H1 (cell line): ENCODE measurements at regions not wholly inside any gene's neighbourhood (a gene's known extent, or its start where the extent isn't known, plus 50 kb on each side); places are given as distances from the start of the nearest gene placed in this dataset.

Experiments
- CTCF ChIA-PET: fragments of 300-600 bp; sonication (Branson Sonifier 250); formaldehyde crosslinking; loops from one replicate; lab custom pipeline; 2021; ENCODE audit not compliant: partially characterized antibody; lab: Charles Lee
- POLR2A ChIA-PET: fragments of 300-600 bp; sonication (Branson Sonifier 250); formaldehyde crosslinking; loops from one replicate; lab custom pipeline; 2021; ENCODE audit warnings: inconsistent platforms; ENCODE audit not compliant: partially characterized antibody; lab: Charles Lee
- DNase-seq, 2 experiments: peaks; one replicate each; pipeline versions ENCODE4 v3.0.0 to v3.0.0-alpha.2; 2010 to 2022; ENCODE audit warnings: low spot score in 2 of 2, low read depth in 1 of 2, mixed read lengths in 1 of 2
- FAIRE-seq: peaks from 2 replicates; lab custom pipeline; 2011; peaks lifted over from hg19 to GRCh38; lab: Jason Lieb, UNC
- H2AFZ ChIP-seq: 2 replicates; pipeline ENCODE4 v1.8.1; 2012; ENCODE audit warnings: low read length, inconsistent platforms
- H2AK5ac ChIP-seq: 2 replicates; pipeline ENCODE4 v1.6.1; 2013; ENCODE audit warnings: low read depth, low read length
- H2BK120ac ChIP-seq: replicated peaks from 2 replicates; pipeline ENCODE3; 2013; ENCODE audit warnings: low read depth, low read length, inconsistent platforms
- H2BK12ac ChIP-seq: 2 replicates; pipeline ENCODE4 v1.6.1; 2013; ENCODE audit warnings: low read depth, low read length
- H2BK15ac ChIP-seq: 2 replicates; pipeline ENCODE4 v1.6.1; 2013; ENCODE audit warnings: low read length
- H2BK20ac ChIP-seq: 2 replicates; pipeline ENCODE4 v1.6.1; 2013; ENCODE audit warnings: low read length
- H2BK5ac ChIP-seq: 2 replicates; pipeline ENCODE4 v1.6.1; 2013; ENCODE audit warnings: low read depth, low read length
- H3K14ac ChIP-seq: 2 replicates; pipeline ENCODE4 v1.6.1; 2013; ENCODE audit warnings: inconsistent platforms; ENCODE audit not compliant: insufficient read length
- H3K18ac ChIP-seq: 2 replicates; pipeline ENCODE4 v1.6.1; 2013; ENCODE audit warnings: low read length; ENCODE audit errors: extremely low read depth
- H3K23ac ChIP-seq: 2 replicates; pipeline ENCODE4 v1.6.1; 2013; ENCODE audit warnings: inconsistent platforms; ENCODE audit not compliant: insufficient read length
- H3K23me2 ChIP-seq: 2 replicates; pipeline ENCODE4 v1.6.1; 2013; ENCODE audit warnings: low read depth, low read length
- H3K27ac ChIP-seq: 2 replicates; pipeline ENCODE4 v1.6.1; 2011; ENCODE audit warnings: low read depth, low read length, inconsistent platforms
- H3K27me3 ChIP-seq, 4 experiments: replicated peaks in 1 of 4; 1 replicate in 1 of 4; 2 replicates in 3 of 4; pipeline versions ENCODE4 v1.6.1 to v1.8.1; 2011 to 2013; ENCODE audit warnings: low read length in 3 of 4, mild to moderate bottlenecking in 3 of 4, inconsistent platforms in 2 of 4, mixed read lengths in 2 of 4, moderate library complexity in 1 of 4; ENCODE audit not compliant: control insufficient read depth in 3 of 4, insufficient read depth in 3 of 4; ENCODE audit errors: extremely low read depth in 1 of 4
- H3K36me3 ChIP-seq, 4 experiments: 2 replicates each; pipeline versions ENCODE4 v1.6.1 to v1.8.1; 2011 to 2013; ENCODE audit warnings: mild to moderate bottlenecking in 4 of 4, low read length in 3 of 4, moderate library complexity in 2 of 4, control low read depth in 1 of 4, inconsistent platforms in 1 of 4; ENCODE audit not compliant: insufficient read depth in 4 of 4, control insufficient read depth in 2 of 4
- H3K4ac ChIP-seq: replicated peaks from 2 replicates; pipeline ENCODE3; 2013; ENCODE audit warnings: low read length, low read depth, mixed read lengths, inconsistent platforms; ENCODE audit not compliant: insufficient read length
- H3K4me1 ChIP-seq, 4 experiments: replicated peaks in 1 of 4; 1 replicate in 1 of 4; 2 replicates in 3 of 4; pipeline versions ENCODE4 v1.6.1 to v1.8.1; 2011 to 2013; ENCODE audit warnings: low read length in 3 of 4, inconsistent platforms in 2 of 4, mixed read lengths in 1 of 4; ENCODE audit not compliant: insufficient read depth in 4 of 4, control insufficient read depth in 3 of 4
- H3K4me2 ChIP-seq, 2 experiments: 2 replicates each; pipeline versions ENCODE4 v1.6.1 to v1.8.1; 2011 to 2013; ENCODE audit warnings: low read depth in 2 of 2, low read length in 2 of 2, control low read depth in 1 of 2, inconsistent platforms in 1 of 2, mild to moderate bottlenecking in 1 of 2; ENCODE audit not compliant: insufficient read depth in 1 of 2
- H3K4me3 ChIP-seq, 4 experiments: fragments of 200-600, 300-600 bp in 1 of 4; sonication (generic), shearing (Covaris generic), sonication (Bioruptor Twin) in 1 of 4; 2 replicates each; pipeline versions ENCODE4 v1.5.1 to v1.8.1; 2011 to 2016; ENCODE audit warnings: low read length in 4 of 4, low read depth in 3 of 4, control low read depth in 2 of 4, inconsistent platforms in 2 of 4, mild to moderate bottlenecking in 2 of 4, mixed read lengths in 1 of 4, moderate library complexity in 1 of 4; ENCODE audit not compliant: insufficient read depth in 2 of 4; ENCODE audit errors: extremely low read depth in 1 of 4
- H3K56ac ChIP-seq: replicated peaks from 2 replicates; pipeline ENCODE3; 2013; ENCODE audit warnings: low read depth, mild to moderate bottlenecking, mixed read lengths, low read length, inconsistent platforms; ENCODE audit not compliant: insufficient read length
- H3K79me1 ChIP-seq: 2 replicates; pipeline ENCODE4 v1.6.1; 2013; ENCODE audit warnings: low read depth, low read length, control low read depth
- H3K79me2 ChIP-seq, 2 experiments: 2 replicates each; pipeline versions ENCODE4 v1.6.1 to v1.8.1; 2012 to 2013; ENCODE audit warnings: low read length in 2 of 2, mild to moderate bottlenecking in 2 of 2, inconsistent platforms in 1 of 2; ENCODE audit not compliant: insufficient read depth in 2 of 2, control insufficient read depth in 1 of 2
- H3K9ac ChIP-seq, 4 experiments: replicated peaks in 1 of 4; 1 replicate in 1 of 4; 2 replicates in 3 of 4; pipeline versions ENCODE4 v1.6.1 to v1.8.1; 2011 to 2013; ENCODE audit warnings: low read depth in 3 of 4, low read length in 3 of 4, control low read depth in 2 of 4, mild to moderate bottlenecking in 2 of 4, moderate library complexity in 2 of 4, inconsistent platforms in 1 of 4; ENCODE audit errors: extremely low read depth in 1 of 4
- H3K9me3 ChIP-seq, 2 experiments: 2 replicates each; pipeline versions ENCODE4 v1.6.1 to v1.8.1; 2012 to 2013; ENCODE audit warnings: mild to moderate bottlenecking in 2 of 2, moderate library complexity in 2 of 2, control low read depth in 1 of 2, inconsistent platforms in 1 of 2, low read depth in 1 of 2, low read length in 1 of 2, mixed read lengths in 1 of 2; ENCODE audit not compliant: insufficient read depth in 2 of 2
- H4K20me1 ChIP-seq, 2 experiments: replicated peaks in 1 of 2; 2 replicates each; pipeline versions ENCODE3 to v1.8.1; 2011 to 2013; ENCODE audit warnings: inconsistent platforms in 2 of 2, low read length in 2 of 2, mild to moderate bottlenecking in 1 of 2; ENCODE audit not compliant: insufficient read depth in 2 of 2, control insufficient read depth in 1 of 2
- H4K5ac ChIP-seq: 2 replicates; pipeline ENCODE4 v1.6.1; 2013; ENCODE audit warnings: low read length, low read depth, mixed read lengths, inconsistent platforms; ENCODE audit not compliant: insufficient read length
- H4K8ac ChIP-seq: 2 replicates; pipeline ENCODE4 v1.8.0; 2013; ENCODE audit warnings: mild to moderate bottlenecking, moderate library complexity, low read length, inconsistent platforms; ENCODE audit not compliant: insufficient read depth; ENCODE audit errors: extremely low read depth
- H4K91ac ChIP-seq: replicated peaks from 2 replicates; pipeline ENCODE3; 2013; ENCODE audit warnings: low read length, mixed read lengths, inconsistent platforms; ENCODE audit not compliant: insufficient read length
- BACH1 ChIP-seq: IDR thresholded peaks from 2 replicates; pipeline ENCODE4 v1.6.1; 2012; ENCODE audit warnings: low read length, improper control_type of control experiment
- CREB1 ChIP-seq: IDR thresholded peaks from 2 replicates; pipeline ENCODE4 v1.6.1; 2012; ENCODE audit warnings: inconsistent platforms
- EGR1 ChIP-seq: IDR thresholded peaks from 2 replicates; pipeline ENCODE4 v1.6.1; 2011; ENCODE audit warnings: low read depth, low read length, borderline replicate concordance
- FOSL1 ChIP-seq: IDR thresholded peaks from 2 replicates; pipeline ENCODE4 v1.6.1; 2011; ENCODE audit warnings: mild to moderate bottlenecking, low read depth, low read length, moderate library complexity; ENCODE audit not compliant: insufficient read depth
- HDAC2 ChIP-seq, 2 experiments: fragments of 300-600 bp in 1 of 2; sonication (generic) in 1 of 2; IDR thresholded peaks; 2 replicates each; pipeline ENCODE4 v1.6.1; 2011 to 2012; ENCODE audit warnings: low read depth in 2 of 2, low read length in 2 of 2, mild to moderate bottlenecking in 2 of 2, moderate library complexity in 2 of 2, borderline replicate concordance in 1 of 2, inconsistent platforms in 1 of 2
- JUN ChIP-seq: IDR thresholded peaks from 2 replicates; pipeline ENCODE4 v1.6.1; 2011; ENCODE audit warnings: low read depth, mild to moderate bottlenecking, improper control_type of control experiment, low read length
- JUND ChIP-seq: IDR thresholded peaks from 2 replicates; pipeline ENCODE4 v1.6.1; 2011; ENCODE audit warnings: mild to moderate bottlenecking, improper control_type of control experiment, low read length
- NANOG ChIP-seq: IDR thresholded peaks from 2 replicates; pipeline ENCODE4 v1.6.1; 2011; ENCODE audit warnings: low read length, low read depth, mild to moderate bottlenecking, inconsistent platforms; ENCODE audit not compliant: insufficient read depth, poor library complexity, severe bottlenecking
- RAD21 ChIP-seq, 2 experiments: IDR thresholded peaks in 1 of 2; conservative IDR thresholded peaks in 1 of 2; 2 replicates each; pipeline ENCODE4 v1.6.1; 2011; ENCODE audit warnings: low read depth in 2 of 2, low read length in 2 of 2, improper control_type of control experiment in 1 of 2, inconsistent platforms in 1 of 2, mild to moderate bottlenecking in 1 of 2, moderate library complexity in 1 of 2
- RBBP5 ChIP-seq: IDR thresholded peaks from 2 replicates; pipeline ENCODE4 v1.7.1; 2012; ENCODE audit warnings: low read depth, mild to moderate bottlenecking, inconsistent platforms, low read length, moderate library complexity, borderline replicate concordance
- RXRA ChIP-seq: IDR thresholded peaks from 2 replicates; pipeline ENCODE4 v1.6.1; 2011; ENCODE audit warnings: low read depth, mild to moderate bottlenecking, low read length, moderate library complexity; ENCODE audit not compliant: insufficient read depth
- WGBS, 2 experiments: shearing (Covaris generic) in 1 of 2; methylation state at CpG; one replicate each; pipeline versions ENCODE4 v1.1.6 to v1.1.7; 2013 to 2015; ENCODE audit warnings: low lambda C conversion rate in 2 of 2, mixed read lengths in 2 of 2, inconsistent platforms in 1 of 2, low coverage in 1 of 2, missing lambda C conversion rate in 1 of 2; ENCODE audit not compliant: insufficient replicate concordance in 2 of 2, insufficient coverage in 1 of 2, insufficient read length in 1 of 2; ENCODE audit errors: extremely low coverage in 1 of 2, missing lambda C conversion rate in 1 of 2; 5-methylcytosine and 5-hydroxymethylcytosine counted together

GRCh38 chr6:147053311-147053921, 150.8 kb upstream of the STXBP5 start:
- FAIRE-seq (peak; percentile 88), DNase-seq (peak in 1 of 2 experiments; percentile 34)
- no peaks in the 10 kb centered on the region for H4K20me1 ChIP-seq
- H3K14ac ChIP-seq, result no peak overlapping the region
- no peaks in the 10 kb centered on the region for H3K36me3 ChIP-seq
- H3K4me3 ChIP-seq, result peak overlapping the region in 1 of 4 experiments; percentile 1; a peak in 1 of 8 replicates
- H3K79me2 ChIP-seq, result no peaks in the 10 kb centered on the region
- H3K23me2 ChIP-seq, result no peaks in the 10 kb centered on the region; the same call in 1 of the 2 replicates
- peak overlapping the region in 1 of 2 experiments; percentile 31; a peak in 1 of 4 replicates for H3K4me2 ChIP-seq
- H3K18ac ChIP-seq, result 0 out of 2 replicates have a peak overlapping the region, but pooled peaks have one; percentile 15
- no peak overlapping the region for H4K5ac ChIP-seq
- ChIA-PET CTCF (no interaction called here), POLR2A (no interaction called here)
- no peak overlapping the region for H2BK15ac ChIP-seq
- H2AK5ac ChIP-seq, result peak overlapping the region; percentile 54; the same call in 1 of the 2 replicates
- H3K27me3 ChIP-seq, result no peaks in the 10 kb centered on the region
- WGBS, 2 experiments, result 34% methylated on average over 2 of the region's 2 CpGs; no CpG with 5 or more reads in 1 of the 2 experiments
- H4K91ac ChIP-seq, result no peak overlapping the region
- no peaks in the 10 kb centered on the region for H3K9me3 ChIP-seq
- peak overlapping the region; percentile 91 for H2BK5ac ChIP-seq
- peak overlapping the region; percentile 86; the same call in 1 of the 2 replicates for H2BK12ac ChIP-seq
- H3K9ac ChIP-seq, result no peak overlapping the region
- no peaks in the 10 kb centered on the region for H3K79me1 ChIP-seq
- no peak overlapping the region for H4K8ac ChIP-seq
- no peak overlapping the region for H3K56ac ChIP-seq
- peak overlapping the region; percentile 62; the same call in 1 of the 2 replicates for H3K27ac ChIP-seq
- no peak overlapping the region for H3K23ac ChIP-seq
- H2BK20ac ChIP-seq, result peak overlapping the region; percentile 49; the same call in 1 of the 2 replicates
- peaks cover 2 to 15% (median 11%) of the 10 kb centered on the region in 4 experiments; a peak in 6 of 7 replicates for H3K4me1 ChIP-seq
- no peak overlapping the region for H2AFZ ChIP-seq
- H3K4ac ChIP-seq, result no peak overlapping the region
- peak overlapping the region; percentile 77 for H2BK120ac ChIP-seq
- TF ChIP-seq BACH1 (no peak), CREB1 (no peak), FOSL1 (no peak), EGR1 (no peak), RAD21 (IDR thresholded peaks at IDR 0.05 in 1 of 2, conservative IDR thresholded peaks at IDR 0.05 in 1 of 2; ENCODE audit: low read depth in 2 of 2, low read length in 2 of 2) (no peak; a peak in 1 of 4 replicates), RXRA (no peak), HDAC2 (IDR thresholded peaks at IDR 0.05; ENCODE audit: borderline replicate concordance in 1 of 2, low read depth in 2 of 2, low read length in 2 of 2) (peak; percentile 33 to 66; a peak in 1 of 4 replicates), RBBP5 (no peak), JUND (peak; percentile 49; the same call in 1 of the 2 replicates), JUN (0 out of 2 replicates have a peak, but pooled peaks have one; percentile 41), NANOG (peak; percentile 91)
